Ishikawa (cell line): ENCODE measurements at regions not wholly inside any gene's neighbourhood (a gene's known extent, or its start where the extent isn't known, plus 50 kb on each side); places are given as distances from the start of the nearest gene placed in this dataset.

Experiments used
- CEBPB ChIP-seq: IDR thresholded peaks from 2 replicates; pipeline ENCODE4 v1.6.1; 2012
- CREB1 ChIP-seq: IDR thresholded peaks from 2 replicates; pipeline ENCODE4 v1.6.1; 2012; ENCODE audit warnings: low read depth
- EGR1 ChIP-seq: IDR thresholded peaks from 2 replicates; pipeline ENCODE4 v1.6.1; 2012
- EP300 ChIP-seq: IDR thresholded peaks from 2 replicates; pipeline ENCODE4 v1.6.1; 2012; ENCODE audit warnings: borderline replicate concordance
- FOXM1 ChIP-seq: IDR thresholded peaks from 2 replicates; pipeline ENCODE4 v1.6.1; 2012; ENCODE audit warnings: low read depth, borderline replicate concordance
- MAX ChIP-seq: IDR thresholded peaks from 2 replicates; pipeline ENCODE4 v1.6.1; 2012
- NFIC ChIP-seq: IDR thresholded peaks from 2 replicates; pipeline ENCODE4 v1.6.1; 2012
- RAD21 ChIP-seq: IDR thresholded peaks from 2 replicates; pipeline ENCODE4 v1.6.1; 2012; ENCODE audit warnings: low read depth
- TAF1 ChIP-seq: IDR thresholded peaks from 2 replicates; pipeline ENCODE4 v1.6.1; 2012; ENCODE audit warnings: low read depth, mild to moderate bottlenecking
- YY1 ChIP-seq: IDR thresholded peaks from 2 replicates; pipeline ENCODE4 v1.6.1; 2012; ENCODE audit warnings: low read depth
- ZBTB7A ChIP-seq: IDR thresholded peaks from 2 replicates; pipeline ENCODE4 v1.6.1; 2012; ENCODE audit warnings: low read depth

DNA sequence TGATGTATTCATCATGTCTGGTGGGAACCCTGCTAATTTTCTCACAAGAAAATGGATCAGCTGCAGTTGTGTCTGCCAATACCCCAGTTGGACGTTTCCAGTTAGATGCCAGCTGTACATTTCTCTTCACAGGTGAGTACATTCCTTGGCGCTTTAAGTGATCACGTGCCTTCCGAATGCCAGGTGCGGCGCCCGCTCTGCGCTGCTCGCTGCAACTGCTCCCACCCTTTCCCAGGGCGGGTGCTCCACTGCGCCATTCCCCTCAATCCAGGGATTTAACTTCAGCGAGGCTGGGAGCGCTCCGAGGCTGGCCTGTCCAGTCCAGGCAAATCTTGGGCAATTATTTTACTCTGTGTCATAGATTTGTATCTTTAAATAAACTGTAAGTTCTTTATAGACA lies 225.0 kb upstream of the RAB6C start:
- TF ChIP-seq YY1 (no peak), RAD21 (no peak), MAX (peak; percentile 89), TAF1 (no peak), EP300 (peak; percentile 94), CREB1 (no peak), EGR1 (no peak), CEBPB (no peak), ZBTB7A (no peak), NFIC (peak; percentile 95), FOXM1 (peak; percentile 79)
